Stimulated activated CD8-positive, alpha-beta memory T cell treated with anti-CD3 and anti-CD28 coated beads, Interleukin-12 subunit alpha, Interleukin-12 subunit beta, amount 100 ng/mL, for 4 hours (primary cell): ENCODE measurements at regions not wholly inside any gene's neighbourhood (a gene's known extent, or its start where the extent isn't known, plus 50 kb on each side); places are given as distances from the start of the nearest gene placed in this dataset.

Experiments
- DNase-seq: peaks from one replicate; pipeline ENCODE4 v3.0.0-alpha.2; 2020; ENCODE audit warnings: low read depth

DNA sequence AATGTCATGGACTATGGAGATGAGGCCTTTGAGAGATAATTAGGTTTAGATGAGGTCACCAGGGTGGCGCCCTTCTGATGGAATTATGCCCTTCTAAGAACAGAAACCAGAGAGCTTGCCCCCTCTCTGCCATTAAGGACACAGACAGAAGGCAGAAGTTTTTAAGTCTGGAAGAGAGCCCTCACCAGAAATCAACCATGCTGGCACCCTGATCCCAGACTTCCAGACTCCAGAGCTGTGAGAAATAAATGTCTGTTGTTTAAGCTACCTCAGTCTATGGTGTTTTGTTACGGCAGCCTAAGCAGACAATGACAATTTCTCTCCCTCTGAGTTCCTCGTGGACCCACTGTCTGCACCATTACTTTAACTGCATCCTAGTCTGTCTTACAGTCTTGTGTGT, 382.0 kb downstream of the GXYLT1 start:
- DNase-seq: no peak

- DNase-seq: no peak
Measured at GRCh38 chr12:41745593-41745992, 399.1 kb downstream of the GXYLT1 start.

DNA sequence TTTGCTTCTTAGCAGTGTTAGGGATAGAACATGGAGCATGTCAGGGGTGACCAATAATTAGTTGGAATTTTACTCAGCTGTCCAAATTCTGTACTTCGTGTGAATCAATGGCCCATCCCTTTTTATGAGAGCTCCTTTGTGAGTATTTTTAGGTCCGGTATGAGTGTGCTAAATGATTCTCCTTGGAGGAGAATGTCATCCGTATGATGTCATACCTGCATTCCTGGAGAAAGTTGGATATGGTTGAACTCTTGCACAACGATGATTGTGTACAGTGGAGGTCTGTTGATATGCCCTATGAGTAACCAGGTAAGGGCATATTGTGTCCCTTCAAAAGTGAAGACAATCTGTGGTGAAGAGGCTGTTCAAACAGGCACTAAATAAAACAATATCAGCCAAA, 400.8 kb downstream of the GXYLT1 start:
- DNase-seq: no peak

- DNase-seq: no peak
Measured at GRCh38 chr12:41739066-41739465, 405.6 kb downstream of the GXYLT1 start.

DNA sequence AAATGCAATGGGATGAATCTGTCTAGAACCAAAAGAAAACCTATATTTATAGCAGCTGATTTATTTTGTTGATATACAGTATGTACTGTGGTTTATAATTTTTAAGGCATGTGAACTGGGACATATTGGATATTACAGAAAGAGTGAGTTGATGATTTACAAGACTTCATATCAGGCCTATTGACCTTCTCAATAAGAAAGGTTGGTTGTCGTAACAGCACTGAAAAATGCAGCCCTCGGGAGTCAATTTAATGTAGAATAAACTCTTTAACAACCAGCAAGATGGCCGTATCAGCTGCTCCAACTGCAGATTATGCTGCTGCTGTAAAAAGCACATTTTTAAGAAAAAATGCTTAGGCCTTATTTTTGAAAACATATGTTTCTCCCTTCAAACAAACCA, 407.3 kb downstream of the GXYLT1 start:
- DNase-seq: no peak

GRCh38 chr12:41736436-41736835, 408.2 kb downstream of the GXYLT1 start:
- no peak for DNase-seq

DNA sequence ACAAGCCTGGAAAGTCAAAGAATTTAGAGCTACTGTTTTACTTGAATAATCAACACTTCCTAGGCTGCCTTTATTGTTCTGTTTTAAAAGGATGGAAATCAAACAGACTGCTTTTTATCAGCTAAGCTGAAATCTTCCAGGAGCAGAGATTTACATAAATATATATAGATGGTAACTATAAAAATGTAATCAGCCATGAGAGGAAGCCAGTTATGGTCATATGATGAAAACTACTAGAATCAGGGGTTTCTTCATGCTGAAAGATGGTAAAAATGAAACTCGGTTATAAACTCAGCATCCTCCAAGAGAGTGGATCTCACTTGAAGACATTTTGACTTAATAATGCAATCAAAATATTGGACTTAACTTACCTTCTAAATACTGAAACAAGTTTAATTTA, 413.0 kb downstream of the GXYLT1 start:
- DNase-seq: no peak

- DNase-seq: no peak
Measured at GRCh38 chr12:41731061-41731460, 413.6 kb downstream of the GXYLT1 start.

DNA sequence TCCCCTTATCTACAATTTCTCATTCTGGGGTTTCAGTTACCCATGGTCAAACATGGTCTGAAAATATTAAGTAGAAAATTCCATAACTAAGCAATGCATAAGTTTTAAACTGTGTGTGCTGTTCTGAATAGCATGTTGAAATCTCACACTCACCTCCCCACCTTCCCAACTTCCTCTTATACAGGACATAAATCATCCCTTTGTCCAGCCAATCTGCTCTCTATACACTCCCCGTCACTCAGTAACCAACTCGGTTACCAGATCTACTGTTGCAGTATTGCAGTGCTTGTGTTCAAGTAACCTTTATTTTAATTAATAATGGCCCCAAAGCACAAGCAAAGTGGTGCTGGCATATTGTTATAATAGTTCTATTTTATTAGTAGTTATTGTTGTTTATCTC, 420.5 kb downstream of the GXYLT1 start:
- no peak for DNase-seq

GRCh38 chr12:41719214-41719613, 425.5 kb downstream of the GXYLT1 start:
- no peak for DNase-seq

DNA sequence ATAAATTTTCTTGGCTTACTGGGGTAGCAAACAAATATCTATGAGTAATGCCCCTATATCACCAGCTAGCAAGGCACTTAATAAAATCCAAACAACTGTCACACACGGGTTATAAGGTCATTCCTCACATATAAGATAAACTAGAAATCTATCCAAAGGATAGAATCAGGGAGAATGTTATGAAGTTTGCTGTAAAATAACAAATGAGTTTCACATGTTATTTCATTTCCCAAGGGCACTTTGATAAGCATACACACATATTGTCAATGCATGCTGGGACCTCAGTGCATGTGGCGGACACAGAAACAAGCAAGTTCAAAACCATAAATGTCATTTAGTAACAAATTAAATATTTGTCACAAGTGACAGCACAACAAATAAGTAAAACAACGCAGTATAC, 429.4 kb downstream of the GXYLT1 start:
- DNase-seq: no peak

GRCh38 chr12:41709463-41710285, 435.0 kb downstream of the GXYLT1 start:
- DNase-seq: no peak

GRCh38 chr12:41709012-41709411, 435.7 kb downstream of the GXYLT1 start:
- no peak for DNase-seq

DNA sequence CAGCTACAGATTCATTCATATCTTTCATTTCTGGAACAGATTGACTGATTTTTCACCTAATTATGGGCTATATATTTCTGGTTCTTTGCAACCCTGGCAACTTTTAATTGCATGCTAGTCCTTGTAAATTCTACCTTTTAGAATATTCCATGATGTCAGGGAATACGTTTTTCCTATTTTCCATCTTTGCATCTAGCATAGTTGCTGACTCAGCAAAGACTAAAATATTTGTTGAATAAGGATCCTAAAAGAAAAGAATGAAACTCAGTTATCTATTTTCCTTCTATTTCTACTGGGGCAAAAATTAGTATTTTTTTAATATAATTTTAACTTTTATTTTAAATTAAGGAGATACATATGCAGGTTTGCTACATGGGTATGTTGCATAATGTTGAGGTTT, 438.3 kb downstream of the GXYLT1 start:
- no peak for DNase-seq

GRCh38 chr12:41701943-41702601, 442.6 kb downstream of the GXYLT1 start:
- no peak for DNase-seq

- no peak for DNase-seq
Measured at GRCh38 chr12:41700940-41701339, 443.7 kb downstream of the GXYLT1 start.

DNA sequence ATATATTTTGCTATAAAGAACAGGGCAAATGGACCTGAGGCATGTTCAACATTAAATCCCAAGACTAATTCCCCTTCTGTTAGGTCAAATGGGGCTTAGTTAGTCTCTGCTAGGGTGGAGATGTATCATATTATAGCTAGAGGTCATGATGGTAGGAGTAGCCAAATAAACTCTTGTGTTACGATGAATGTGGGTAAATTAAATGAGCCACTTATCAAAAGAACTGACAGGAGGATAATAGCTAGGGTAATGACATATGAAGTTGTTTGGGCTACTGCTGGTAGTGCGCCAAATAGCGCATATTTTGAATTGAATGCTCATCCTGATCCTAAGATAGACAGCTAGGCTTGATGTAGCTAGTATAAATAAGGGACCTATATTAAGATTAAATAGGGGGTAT, 445.0 kb downstream of the GXYLT1 start:
- DNase-seq: no peak

DNA sequence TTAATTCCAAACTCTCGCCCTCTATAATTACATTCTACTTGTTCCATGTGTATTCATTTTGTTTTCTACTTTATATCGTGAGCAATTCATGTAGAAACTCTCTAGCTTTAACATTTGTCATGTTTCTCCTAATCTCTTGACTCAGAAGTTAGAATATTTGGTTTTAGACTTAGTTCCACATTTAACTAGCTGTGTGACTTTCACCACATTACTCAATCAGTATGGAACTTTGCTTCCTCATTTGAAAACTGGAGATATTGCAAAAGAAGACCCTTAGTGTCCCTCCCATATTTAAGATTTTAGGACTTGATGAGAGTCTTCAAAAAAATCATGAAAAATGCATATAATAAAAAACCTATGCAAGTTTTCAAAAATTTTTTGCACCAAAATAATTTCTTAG, 447.5 kb downstream of the GXYLT1 start:
- no peak for DNase-seq

DNA sequence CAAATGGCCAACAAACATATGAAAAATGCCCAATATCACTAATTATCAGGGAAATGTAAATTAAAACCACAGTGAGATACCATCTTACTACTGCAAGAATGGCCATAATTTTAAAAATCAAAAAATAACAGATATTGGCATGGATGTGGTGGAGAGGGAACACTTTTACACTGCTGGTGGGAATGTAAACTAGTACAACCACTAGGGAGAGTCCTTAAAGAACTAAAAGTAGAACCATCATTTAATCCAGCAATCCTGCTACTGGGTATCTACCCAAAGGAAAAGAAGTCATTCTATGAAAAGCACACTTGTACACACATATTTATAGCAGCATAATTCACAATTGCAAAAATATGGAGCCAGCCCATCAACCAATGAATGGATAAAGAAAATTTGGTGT, 459.7 kb downstream of the GXYLT1 start:
- DNase-seq: no peak

GRCh38 chr12:41683513-41684240, 461.0 kb downstream of the GXYLT1 start:
- DNase-seq: no peak

GRCh38 chr12:41683023-41683422, 461.7 kb downstream of the GXYLT1 start:
- DNase-seq: no peak

- DNase-seq: no peak
Measured at GRCh38 chr12:41681898-41682297, 462.8 kb downstream of the GXYLT1 start.

GRCh38 chr12:41680155-41680554, 464.5 kb downstream of the GXYLT1 start:
- no peak for DNase-seq
